OCI-M1 (cell line): ENCODE measurements at regions not wholly inside any gene's neighbourhood (a gene's known extent, or its start where the extent isn't known, plus 50 kb on each side); places are given as distances from the start of the nearest gene placed in this dataset.
"Not testable (repeated sequence)": the region's sequence is repeated elsewhere in the genome, so short reads cannot be mapped to it uniquely, and the experiment has no call there.

ENCODE experiments used
- DNase-seq: peaks from one replicate; lab custom pipeline; 2025; lab: John Stamatoyannopoulos, UW

- no peak for DNase-seq
Observed at GRCh38 chr2:149709496-149710263, 122.1 kb upstream of the MMADHC start.

DNA sequence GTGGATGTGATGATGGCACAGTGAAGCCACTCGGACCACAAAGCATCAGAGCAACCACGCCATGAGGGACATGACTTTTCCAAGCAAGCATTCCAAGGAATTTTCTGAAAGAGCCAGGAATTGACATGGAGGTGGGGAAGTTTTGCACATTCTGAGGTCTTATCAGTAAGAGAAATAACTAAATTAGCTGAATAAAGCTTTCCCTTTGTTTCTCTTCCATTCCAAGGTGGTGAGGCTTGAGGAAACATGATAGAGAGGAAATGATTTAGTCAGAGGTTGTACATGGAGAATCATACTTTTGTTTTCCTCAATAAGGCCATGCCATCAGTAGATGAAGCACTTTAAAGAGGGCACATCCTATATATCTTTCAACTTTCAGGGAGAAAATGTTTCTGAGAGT lies 115.7 kb upstream of the MMADHC start:
- no peak for DNase-seq

DNA sequence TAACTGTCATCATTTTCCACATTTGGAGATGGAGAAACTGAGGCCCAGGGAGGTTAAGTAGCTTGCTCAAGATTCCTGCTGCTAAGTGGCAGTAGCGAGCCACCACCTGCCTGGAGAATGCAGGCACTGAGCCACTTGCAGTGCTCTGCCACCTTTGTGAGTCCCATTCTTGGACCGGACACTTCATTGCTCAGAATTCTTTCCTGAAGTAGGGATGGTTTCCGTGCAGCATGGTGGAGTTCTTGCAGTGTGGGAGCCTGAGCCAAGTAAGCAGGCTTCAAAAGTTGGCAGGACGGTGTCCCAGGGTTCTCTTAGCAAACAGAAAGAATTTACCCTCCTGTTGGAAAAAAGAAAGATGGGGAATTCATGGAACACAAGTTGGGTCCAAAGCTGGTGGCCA lies 115.0 kb upstream of the MMADHC start:
- DNase-seq, result no peak

DNA sequence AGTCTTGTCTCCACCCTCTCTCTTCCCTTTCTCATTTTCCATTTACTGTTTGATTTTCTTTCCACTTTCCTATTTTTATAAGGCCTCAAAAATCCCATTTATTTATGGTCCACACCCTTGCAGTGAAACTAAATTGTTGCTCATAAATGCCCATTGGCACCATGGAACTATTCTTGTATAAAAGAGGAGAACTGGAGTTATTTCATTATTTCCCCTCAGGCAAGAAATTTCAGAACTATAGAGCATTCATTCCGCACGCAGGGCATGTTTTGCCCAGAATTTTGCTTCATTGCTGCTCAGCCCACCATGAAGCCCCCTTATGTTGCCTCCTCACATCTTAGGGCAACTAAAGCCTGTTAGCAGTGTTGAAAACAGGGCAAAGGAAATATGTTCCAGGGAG lies 113.7 kb upstream of the MMADHC start:
- DNase-seq, result no peak

DNA sequence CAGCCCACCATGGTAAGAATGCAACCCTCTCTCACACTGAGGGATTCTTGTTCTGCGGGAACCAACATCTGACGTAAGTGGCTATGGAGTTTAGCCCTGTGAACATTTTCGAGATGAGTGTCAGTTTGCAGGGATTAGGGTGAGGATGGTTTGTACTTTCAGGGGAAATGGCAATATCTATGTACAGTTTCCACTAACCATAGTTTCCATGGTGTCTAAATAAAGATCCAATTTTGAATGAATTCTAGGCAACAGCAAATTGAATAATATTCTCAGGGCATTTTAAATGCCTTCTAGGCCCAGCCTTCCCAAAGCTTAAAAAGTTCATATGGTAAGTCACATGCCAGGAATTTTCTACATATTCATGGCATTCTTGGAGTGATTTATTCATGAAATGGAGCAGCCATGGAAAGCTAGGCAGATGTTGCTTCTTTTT lies 105.4 kb upstream of the MMADHC start:
- no peak for DNase-seq

DNA sequence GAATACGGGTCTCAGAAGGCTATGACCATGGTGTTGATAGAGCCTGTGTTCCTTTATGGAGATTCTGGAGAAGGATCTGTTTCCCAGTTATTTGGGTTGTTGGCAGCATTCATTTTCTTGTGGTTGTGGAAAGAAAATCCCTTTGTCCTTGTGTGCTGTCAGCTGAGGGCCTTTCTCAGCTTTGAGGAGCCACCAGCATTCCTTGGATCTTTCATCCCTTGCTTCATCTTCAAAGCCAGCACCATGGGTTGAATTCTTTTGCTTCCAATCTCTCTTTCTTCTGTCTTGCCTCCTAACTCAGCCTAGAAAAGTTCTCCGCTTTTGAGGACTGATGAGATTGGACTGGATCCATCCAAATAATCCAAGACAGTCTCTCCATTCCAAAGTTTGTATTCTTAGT lies 103.2 kb upstream of the MMADHC start:
- no peak for DNase-seq

- DNase-seq, result no peak
Observed at GRCh38 chr2:149687052-149687427, 99.5 kb upstream of the MMADHC start.

DNA sequence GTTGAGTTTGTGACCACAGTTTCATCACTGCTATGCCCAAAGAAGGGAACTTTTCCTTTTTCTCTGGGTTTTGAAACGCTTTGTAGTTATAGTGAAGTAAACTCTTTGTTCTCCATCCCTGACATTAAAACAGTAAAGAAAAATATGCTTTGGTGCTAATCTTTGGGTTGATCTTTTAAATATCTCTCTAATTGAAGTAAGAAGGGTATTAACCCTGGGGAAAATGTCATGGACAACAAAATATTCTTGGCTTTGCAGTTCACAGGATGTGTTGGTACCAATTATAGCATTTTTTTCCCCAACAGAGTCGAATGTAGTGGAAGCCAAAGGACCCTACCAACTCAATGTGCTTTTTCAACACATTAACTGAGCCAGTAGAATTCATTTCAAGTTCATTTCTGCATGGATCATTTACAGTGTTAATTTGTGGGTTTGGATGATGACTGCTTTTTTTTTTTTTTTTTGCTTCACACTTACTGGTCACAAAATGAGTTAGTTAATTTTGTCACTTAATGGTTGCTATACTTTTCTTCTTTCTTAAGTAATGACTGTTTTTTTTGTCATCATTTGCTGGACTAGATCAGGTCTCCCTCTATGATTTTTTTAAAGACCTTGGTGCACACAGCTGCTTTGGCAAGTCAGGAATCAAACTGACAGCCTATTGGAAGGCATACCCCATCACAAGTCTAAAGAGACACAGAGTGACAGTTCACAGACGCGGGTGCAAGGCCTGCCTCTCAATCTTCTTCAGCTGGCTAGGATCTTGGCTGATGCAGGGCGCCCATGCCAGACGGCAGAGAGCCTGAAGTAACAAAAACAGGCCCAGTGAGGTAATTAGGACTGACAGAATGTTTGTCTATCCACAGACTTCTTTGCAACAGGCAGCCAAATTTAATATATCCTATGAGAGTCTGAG lies 98.8 kb upstream of the MMADHC start:
- no peak for DNase-seq

DNA sequence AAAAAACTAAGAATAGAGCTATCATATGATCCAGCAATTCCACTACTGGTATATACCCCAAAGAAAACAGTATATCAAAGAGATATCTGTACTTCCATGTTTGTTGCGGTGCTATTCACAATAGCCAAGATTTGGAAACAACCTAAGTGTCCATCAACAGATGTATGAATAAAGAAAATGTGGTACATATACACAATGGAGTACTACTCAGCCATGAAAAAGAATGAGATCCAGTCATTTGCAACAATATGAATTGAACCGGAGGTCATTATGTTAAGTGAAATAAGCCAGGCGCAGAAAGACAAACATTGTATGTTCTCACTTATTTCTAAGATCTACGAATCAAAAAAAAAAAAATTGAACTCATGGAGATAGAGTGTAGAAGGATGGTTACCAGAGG lies 97.8 kb upstream of the MMADHC start:
- not testable (repeated sequence) for DNase-seq

DNA sequence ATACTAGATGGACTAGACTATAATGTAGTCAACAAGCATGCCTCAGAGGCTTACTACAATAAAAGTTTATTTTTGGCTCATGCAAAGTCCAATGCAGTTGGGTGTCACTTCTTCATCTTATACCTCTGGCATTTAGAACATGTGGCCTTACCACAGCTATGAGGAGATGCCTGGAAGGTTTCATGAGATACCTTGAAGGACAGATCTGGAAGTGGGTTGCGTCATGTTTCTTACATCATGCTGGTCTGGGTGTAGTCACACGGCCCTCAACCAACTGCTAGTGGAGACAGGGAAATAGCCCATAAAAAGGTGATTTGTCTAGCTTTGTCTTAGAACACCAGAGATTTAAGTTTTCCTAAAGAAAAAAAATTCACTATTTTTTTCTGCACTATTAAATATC lies 91.7 kb upstream of the MMADHC start:
- peak; percentile 40 for DNase-seq

- no peak for DNase-seq
Observed at GRCh38 chr2:149677416-149677815, 89.8 kb upstream of the MMADHC start.

DNA sequence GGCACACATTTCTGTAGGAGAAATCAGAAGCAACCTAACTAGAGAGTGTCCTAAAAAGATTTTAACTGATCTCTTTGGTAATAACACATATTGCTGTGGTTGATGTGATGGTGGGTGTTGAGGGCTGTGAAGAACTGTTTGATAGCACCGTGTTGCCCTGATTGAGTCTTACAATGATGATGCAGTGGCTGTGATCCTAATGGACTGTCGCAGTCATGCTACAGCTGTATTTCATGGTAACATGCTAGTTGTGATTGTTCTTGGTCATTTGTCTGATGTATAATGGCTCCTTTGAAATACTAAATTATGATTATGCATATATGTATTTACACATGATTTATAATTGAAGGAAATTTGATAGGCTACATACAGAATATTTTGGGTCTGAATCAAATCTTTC lies 82.5 kb upstream of the MMADHC start:
- no peak for DNase-seq

DNA sequence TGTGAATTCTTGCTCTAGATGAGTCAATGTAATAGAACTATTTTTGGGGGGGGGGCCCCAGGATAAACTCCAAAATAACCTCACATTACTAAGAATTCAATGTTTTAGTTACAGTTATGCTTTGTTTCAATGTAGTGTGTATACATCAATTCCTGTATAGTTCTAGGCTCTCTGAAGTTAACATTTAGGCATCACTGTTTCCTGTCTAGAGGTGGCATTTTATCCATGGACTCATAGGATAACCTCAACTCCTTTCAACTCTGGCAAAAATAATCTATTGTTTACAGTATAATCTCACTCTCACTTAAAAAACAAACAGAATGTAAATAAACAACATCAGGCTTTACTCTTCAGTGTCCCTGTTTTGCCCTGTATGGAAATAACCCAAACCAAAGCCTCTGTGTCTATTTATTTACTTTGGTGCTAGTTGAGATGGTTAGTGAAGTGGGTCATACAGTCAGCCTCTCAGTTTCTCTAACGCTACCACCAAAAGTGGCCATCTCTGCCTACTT lies 79.3 kb upstream of the MMADHC start:
- no peak for DNase-seq

DNA sequence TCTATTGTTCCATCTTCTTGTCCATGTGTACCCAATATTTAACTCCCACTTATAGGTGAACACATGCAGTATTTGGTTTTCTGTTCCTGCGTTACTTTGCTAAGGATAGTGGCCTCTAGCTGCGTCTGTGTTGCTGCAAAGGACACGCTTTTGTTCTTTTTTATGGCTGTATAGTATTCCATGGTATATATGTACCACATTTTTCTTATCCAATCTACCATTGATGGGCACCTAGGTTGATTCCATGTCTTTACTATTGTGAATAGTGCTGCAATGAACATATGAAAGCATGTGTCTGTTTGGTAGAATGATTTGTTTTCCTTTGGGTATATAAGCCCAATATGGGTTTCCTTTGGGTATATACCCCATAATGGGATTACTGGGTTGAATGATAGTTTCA lies 77.3 kb upstream of the MMADHC start:
- no peak for DNase-seq

GRCh38 chr2:149662556-149662955 lies 75.0 kb upstream of the MMADHC start:
- no peak for DNase-seq

DNA sequence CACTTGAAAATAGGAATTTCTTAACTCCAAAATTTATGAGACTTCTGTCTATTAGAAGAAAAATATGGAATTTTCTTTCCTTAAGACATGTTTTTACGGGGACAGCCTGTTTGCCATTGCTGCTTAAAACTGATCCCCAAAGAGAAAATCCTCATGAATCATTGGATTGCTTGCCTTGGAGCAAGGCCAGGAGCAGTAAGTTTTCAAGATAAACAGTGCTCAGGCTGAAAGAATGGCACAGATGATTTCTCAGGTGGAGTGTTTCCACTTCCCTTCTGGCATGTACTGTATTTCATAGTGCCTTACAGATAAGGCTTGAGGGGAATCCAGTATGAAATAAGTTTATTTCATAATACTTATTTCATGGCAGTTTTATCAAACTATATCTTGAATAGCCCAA lies 74.3 kb upstream of the MMADHC start:
- DNase-seq, result peak; percentile 2

GRCh38 chr2:149658553-149658952 lies 71.0 kb upstream of the MMADHC start:
- no peak for DNase-seq

DNA sequence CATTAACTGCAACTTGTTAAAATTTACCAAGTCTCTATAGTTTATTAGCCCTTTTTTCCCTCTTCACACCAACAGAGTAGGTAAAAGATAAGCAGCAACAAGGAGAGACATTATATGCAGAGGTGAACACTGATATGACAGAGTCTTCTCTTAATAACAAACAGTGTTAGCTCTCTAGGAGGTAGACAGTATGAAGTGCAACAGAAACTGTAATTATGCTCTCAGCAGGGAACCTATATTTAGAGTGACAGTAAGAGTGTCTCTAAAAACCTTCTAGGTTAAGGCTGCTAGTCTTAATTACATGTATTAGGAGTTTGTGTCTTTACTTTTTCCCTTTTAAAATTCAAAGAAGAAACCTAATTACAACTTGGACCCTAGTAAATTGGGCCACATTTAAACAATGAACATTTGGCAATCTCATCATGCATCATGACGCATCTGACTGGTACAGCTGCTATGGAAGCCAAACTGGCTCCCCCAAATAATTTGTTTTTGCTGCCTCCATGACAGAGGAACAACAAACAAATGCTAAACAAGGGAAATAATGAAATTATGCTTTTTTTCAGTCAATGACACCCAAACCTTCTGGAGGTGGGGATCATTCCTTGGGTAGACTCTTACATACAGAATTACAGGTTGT lies 69.9 kb upstream of the MMADHC start:
- no peak for DNase-seq

- no peak for DNase-seq
Observed at GRCh38 chr2:149656996-149657395, 69.4 kb upstream of the MMADHC start.

DNA sequence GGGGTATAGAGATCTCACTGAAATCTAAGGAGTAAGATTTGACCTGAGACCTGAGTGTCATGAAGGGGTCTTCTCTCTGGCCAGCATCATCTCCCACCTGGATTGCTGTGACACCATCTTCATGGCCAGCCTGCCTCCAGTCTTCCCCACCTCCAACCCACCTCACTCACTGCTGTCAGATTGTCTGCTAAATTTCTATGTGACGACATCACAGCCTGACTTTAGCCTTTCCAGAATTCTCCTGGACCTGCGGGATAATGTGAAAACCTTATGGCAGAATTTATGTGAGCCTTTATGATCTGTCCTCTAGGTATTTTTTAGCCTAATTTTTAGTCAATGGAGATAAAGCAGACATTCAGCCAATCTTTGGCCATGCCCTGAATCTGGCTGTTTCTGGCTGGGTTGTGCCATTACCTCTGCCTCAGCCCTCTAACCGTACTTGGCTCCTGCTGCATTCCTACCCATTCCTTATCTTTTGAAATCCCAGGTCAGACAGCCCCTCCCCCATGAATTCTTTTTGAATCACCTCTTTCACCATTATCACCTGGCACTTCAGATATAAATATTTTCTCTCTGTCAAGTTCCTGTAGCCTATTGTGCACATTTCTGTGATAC lies 66.4 kb upstream of the MMADHC start:
- DNase-seq, result no peak

GRCh38 chr2:149652926-149653325 lies 65.4 kb upstream of the MMADHC start:
- no peak for DNase-seq

- DNase-seq, result no peak
Observed at GRCh38 chr2:149652526-149652925, 65.0 kb upstream of the MMADHC start.
